SK-N-SH (cell line): ENCODE measurements at regions not wholly inside any gene's neighbourhood (a gene's known extent, or its start where the extent isn't known, plus 50 kb on each side); places are given as distances from the start of the nearest gene placed in this dataset.

Source experiments
- CTCF ChIA-PET: fragments of 300-600, 350-600 bp; formaldehyde crosslinking; extraction: SDS; loops from one replicate; lab custom pipeline; 2021; lab: Yijun Ruan, JAX
- POLR2A ChIA-PET: fragments of 350-600 bp; sonication (Branson Sonifier 250); formaldehyde crosslinking; extraction: SDS; loops from one replicate; lab custom pipeline; 2020; ENCODE audit warnings: antibody characterized with exemption, inconsistent platforms; lab: Yijun Ruan, JAX
- DNase-seq: peaks from one replicate; pipeline ENCODE4 v3.0.0; 2012
- H2AFZ ChIP-seq: fragments of 200-600 bp; sonication (generic); 2 replicates; pipeline ENCODE4 v1.8.1; 2016; ENCODE audit warnings: antibody characterized with exemption, mild to moderate bottlenecking, low read depth
- H3F3A ChIP-seq: fragments of 200-600 bp; sonication (generic); replicated peaks from 2 replicates; pipeline ENCODE3; 2016; ENCODE audit warnings: antibody characterized with exemption, mild to moderate bottlenecking; ENCODE audit not compliant: insufficient read depth
- H3K27ac ChIP-seq, 2 experiments: fragments of 200-500 bp in 1 of 2; fragments of 200-600 bp in 1 of 2; sonication (Bioruptor generic) in 1 of 2; sonication (generic), shearing (Covaris generic) in 1 of 2; 2 replicates each; pipeline versions ENCODE4 v1.5.1 to v1.6.1; 2014 to 2016; ENCODE audit warnings: low read depth in 2 of 2, inconsistent platforms in 1 of 2, low read length in 1 of 2, mild to moderate bottlenecking in 1 of 2, mixed read lengths in 1 of 2
- H3K27me3 ChIP-seq: fragments of 200-600 bp; sonication (generic), shearing (Covaris generic); 2 replicates; pipeline ENCODE4 v1.6.1; 2016; ENCODE audit warnings: mixed run types; ENCODE audit not compliant: insufficient read depth
- H3K36me3 ChIP-seq, 2 experiments: fragments of 200-500 bp in 1 of 2; fragments of 200-600 bp in 1 of 2; sonication (Bioruptor generic) in 1 of 2; sonication (generic) in 1 of 2; replicated peaks in 1 of 2; 2 replicates each; pipeline versions ENCODE3 to v1.5.1; 2014 to 2016; ENCODE audit warnings: low read length in 1 of 2, mild to moderate bottlenecking in 1 of 2; ENCODE audit not compliant: insufficient read depth in 2 of 2, control insufficient read depth in 1 of 2
- H3K4me1 ChIP-seq, 2 experiments: fragments of 200-500 bp in 1 of 2; fragments of 200-600 bp in 1 of 2; sonication (Bioruptor generic) in 1 of 2; sonication (generic), shearing (Covaris generic) in 1 of 2; 2 replicates each; pipeline versions ENCODE4 v1.5.1 to v1.6.1; 2014 to 2016; ENCODE audit warnings: low read depth in 1 of 2, low read length in 1 of 2, mixed run types in 1 of 2; ENCODE audit not compliant: insufficient read depth in 2 of 2, control insufficient read depth in 1 of 2
- H3K4me2 ChIP-seq: fragments of 200-600 bp; sonication (generic), shearing (Covaris generic); 2 replicates; pipeline ENCODE4 v1.6.1; 2017; ENCODE audit warnings: mixed run types
- H3K4me3 ChIP-seq, 2 experiments: fragments of 200-500 bp in 1 of 2; fragments of 200-600 bp in 1 of 2; sonication (Bioruptor generic) in 1 of 2; sonication (generic), shearing (Covaris generic) in 1 of 2; 2 replicates each; pipeline versions ENCODE4 v1.5.1 to v1.8.1; 2014 to 2016; ENCODE audit warnings: low read depth in 2 of 2, inconsistent platforms in 1 of 2, low read length in 1 of 2, mild to moderate bottlenecking in 1 of 2, mixed read lengths in 1 of 2, moderate library complexity in 1 of 2
- H3K79me2 ChIP-seq: fragments of 200-600 bp; sonication (generic); 2 replicates; pipeline ENCODE4 v1.8.1; 2017; ENCODE audit warnings: mild to moderate bottlenecking; ENCODE audit not compliant: insufficient read depth
- H3K9ac ChIP-seq: fragments of 200-600 bp; sonication (generic); 2 replicates; pipeline ENCODE4 v1.6.1; 2017; ENCODE audit warnings: mixed run types
- H3K9me2 ChIP-seq: fragments of 200-600 bp; sonication (generic); 2 replicates; pipeline ENCODE4 v1.6.1; 2017; ENCODE audit warnings: mixed run types
- H3K9me3 ChIP-seq: fragments of 200-600 bp; sonication (generic); 2 replicates; pipeline ENCODE4 v1.6.1; 2017; ENCODE audit warnings: mixed run types, mild to moderate bottlenecking, moderate library complexity
- H4K20me1 ChIP-seq: fragments of 200-600 bp; sonication (generic); 2 replicates; pipeline ENCODE4 v1.6.1; 2017; ENCODE audit warnings: mild to moderate bottlenecking, mixed run types; ENCODE audit not compliant: insufficient read depth
- EP300 ChIP-seq, 2 experiments: IDR thresholded peaks; 2 replicates each; pipeline versions ENCODE4 v1.4.0 to v1.6.1; 2012; ENCODE audit warnings: borderline replicate concordance in 1 of 2, low read depth in 1 of 2, low read length in 1 of 2
- EZH2phosphoT487 ChIP-seq: fragments of 200-600 bp; sonication (generic); IDR thresholded peaks from 2 replicates; pipeline ENCODE4 v1.6.1; 2017; ENCODE audit warnings: low read depth, mixed run types, mild to moderate bottlenecking, antibody characterized with exemption, moderate library complexity, borderline replicate concordance
- FOSL2 ChIP-seq: IDR thresholded peaks from 2 replicates; pipeline ENCODE4 v1.4.0; 2012; ENCODE audit warnings: low read depth, mild to moderate bottlenecking, moderate library complexity, borderline replicate concordance
- FOXJ3 ChIP-seq: sonication (generic); formaldehyde crosslinking; IDR thresholded peaks from 2 replicates; pipeline ENCODE4 v1.5.1; 2020; ENCODE audit warnings: mild to moderate bottlenecking, missing genetic modification reagents
- GATA2 ChIP-seq: sonication (generic); formaldehyde crosslinking; IDR thresholded peaks from 2 replicates; pipeline ENCODE4 v1.5.0; 2020; ENCODE audit warnings: mild to moderate bottlenecking, missing genetic modification reagents
- JUND ChIP-seq: IDR thresholded peaks from 2 replicates; pipeline ENCODE4 v1.4.0; 2012
- MAX ChIP-seq: IDR thresholded peaks from 2 replicates; pipeline ENCODE4 v1.4.0; 2012; ENCODE audit warnings: low read depth
- MXI1 ChIP-seq: IDR thresholded peaks from 2 replicates; pipeline ENCODE4 v1.6.1; 2012; ENCODE audit warnings: mild to moderate bottlenecking, low read depth, low read length, improper control_type of control experiment
- NRF1 ChIP-seq: IDR thresholded peaks from 2 replicates; pipeline ENCODE4 v1.6.1; 2012; ENCODE audit warnings: low read depth, mild to moderate bottlenecking, low read length
- PBX3 ChIP-seq: IDR thresholded peaks from 2 replicates; pipeline ENCODE4; 2012
- RAD21 ChIP-seq: IDR thresholded peaks from 2 replicates; pipeline ENCODE4 v1.6.1; 2012; ENCODE audit warnings: mild to moderate bottlenecking, low read length
- SIN3A ChIP-seq: IDR thresholded peaks from 2 replicates; pipeline ENCODE4 v1.6.1; 2012; ENCODE audit warnings: low read depth, mild to moderate bottlenecking, low read length, moderate library complexity, borderline replicate concordance
- TEAD4 ChIP-seq: IDR thresholded peaks from 2 replicates; pipeline ENCODE4 v1.4.0; 2012; ENCODE audit warnings: mild to moderate bottlenecking, borderline replicate concordance; ENCODE audit not compliant: insufficient read depth
- WGBS: methylation state at CpG from one replicate; pipeline ENCODE4 v1.1.6; 2017; ENCODE audit warnings: low lambda C conversion rate; 5-methylcytosine and 5-hydroxymethylcytosine counted together
- TF ChIP-seq, protein P1 (sequence below): fragments of 150-350 bp; IDR thresholded peaks from 2 replicates; pipeline ENCODE4 v1.6.1; 2017; ENCODE audit warnings: antibody characterized with exemption, low read length, low read depth, borderline replicate concordance
- TF ChIP-seq, protein P2 (sequence below): fragments of 150-350 bp; IDR thresholded peaks from 2 replicates; pipeline ENCODE4 v1.6.1; 2016; ENCODE audit warnings: mild to moderate bottlenecking, low read depth, low read length
- TF ChIP-seq, protein P3 (sequence below): IDR thresholded peaks from 2 replicates; pipeline ENCODE4 v1.4.0; 2012; ENCODE audit warnings: low read depth, borderline replicate concordance
- TF ChIP-seq, protein P4 (sequence below): IDR thresholded peaks from 2 replicates; pipeline ENCODE4 v1.6.1; 2012; ENCODE audit warnings: mild to moderate bottlenecking, low read depth, low read length, moderate library complexity

- no peaks in the 10 kb centered on the region for H3K9me3 ChIP-seq
- H3K79me2 ChIP-seq, result no peaks in the 10 kb centered on the region
- 67% methylated on average over 6 of the region's 6 CpGs for whole genome bisulfite sequencing
- H3K9ac ChIP-seq, result no peak overlapping the region
- no peak overlapping the region for H3K4me3 ChIP-seq
- no peak overlapping the region for H2AFZ ChIP-seq
- H4K20me1 ChIP-seq, result no peaks in the 10 kb centered on the region
- H3K36me3 ChIP-seq, result no peaks in the 10 kb centered on the region
- no peak for DNase-seq
- POLR2A ChIA-PET, result no interaction called here
- no peaks in the 10 kb centered on the region for H3F3A ChIP-seq
- no peak for TF ChIP-seq FOXJ3 (CRISPR knock-in tag)
- TF ChIP-seq, protein P1, sequence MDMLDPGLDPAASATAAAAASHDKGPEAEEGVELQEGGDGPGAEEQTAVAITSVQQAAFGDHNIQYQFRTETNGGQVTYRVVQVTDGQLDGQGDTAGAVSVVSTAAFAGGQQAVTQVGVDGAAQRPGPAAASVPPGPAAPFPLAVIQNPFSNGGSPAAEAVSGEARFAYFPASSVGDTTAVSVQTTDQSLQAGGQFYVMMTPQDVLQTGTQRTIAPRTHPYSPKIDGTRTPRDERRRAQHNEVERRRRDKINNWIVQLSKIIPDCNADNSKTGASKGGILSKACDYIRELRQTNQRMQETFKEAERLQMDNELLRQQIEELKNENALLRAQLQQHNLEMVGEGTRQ, result no peak
- no peak for TF ChIP-seq RAD21
- no peak for TF ChIP-seq FOSL2
- no peak for TF ChIP-seq EP300 (IDR thresholded peaks at IDR 0.05; ENCODE audit: borderline replicate concordance in 1 of 2, low read depth in 1 of 2, low read length in 1 of 2)
- TF ChIP-seq GATA2 (CRISPR knock-in tag), result no peak
- TF ChIP-seq, protein P2, sequence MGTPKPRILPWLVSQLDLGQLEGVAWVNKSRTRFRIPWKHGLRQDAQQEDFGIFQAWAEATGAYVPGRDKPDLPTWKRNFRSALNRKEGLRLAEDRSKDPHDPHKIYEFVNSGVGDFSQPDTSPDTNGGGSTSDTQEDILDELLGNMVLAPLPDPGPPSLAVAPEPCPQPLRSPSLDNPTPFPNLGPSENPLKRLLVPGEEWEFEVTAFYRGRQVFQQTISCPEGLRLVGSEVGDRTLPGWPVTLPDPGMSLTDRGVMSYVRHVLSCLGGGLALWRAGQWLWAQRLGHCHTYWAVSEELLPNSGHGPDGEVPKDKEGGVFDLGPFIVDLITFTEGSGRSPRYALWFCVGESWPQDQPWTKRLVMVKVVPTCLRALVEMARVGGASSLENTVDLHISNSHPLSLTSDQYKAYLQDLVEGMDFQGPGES, result no peak
- TF ChIP-seq SIN3A, result no peak
- H3K27ac ChIP-seq, result no peak overlapping the region
- H3K4me2 ChIP-seq, result no peak overlapping the region
- CTCF ChIA-PET, result interaction anchor here (1.0 kb wide), 1 partner anchor 14 kb away, joined by 3 read pairs; no protein-coding TSS in a partner anchor
- H3K9me2 ChIP-seq, result no peaks in the 10 kb centered on the region
- no peaks in the 10 kb centered on the region for H3K4me1 ChIP-seq
- no peaks in the 10 kb centered on the region for H3K27me3 ChIP-seq
Measured at GRCh38 chr18:24940416-24940815, 411.6 kb downstream of the ZNF521 start.

GRCh38 chr18:24941174-24941951 is 410.6 kb downstream of the ZNF521 start:
- Histone ChIP-seq H3K27me3 (no peaks in the 10 kb centered on the region), H3F3A (no peaks in the 10 kb centered on the region), H3K9me2 (no peaks in the 10 kb centered on the region), H2AFZ (no peak overlapping the region), H3K36me3 (no peaks in the 10 kb centered on the region), H3K27ac (no peak overlapping the region), H3K4me1 (no peaks in the 10 kb centered on the region; a peak in 1 of 4 replicates), H4K20me1 (no peaks in the 10 kb centered on the region), H3K9ac (no peak overlapping the region), H3K9me3 (no peaks in the 10 kb centered on the region), H3K4me3 (no peak overlapping the region), H3K79me2 (no peaks in the 10 kb centered on the region), H3K4me2 (no peak overlapping the region)
- WGBS, result 73% methylated on average over 6 of the region's 6 CpGs
- ChIA-PET POLR2A (no interaction called here), CTCF (interaction anchor here (1.0 kb wide), 1 partner anchor 15 kb away, joined by 3 read pairs; no protein-coding TSS in a partner anchor)
- DNase-seq, result no peak
- TF ChIP-seq JUND (no peak), NRF1 (no peak), EZH2phosphoT487 (no peak), MXI1 (no peak), TEAD4 (no peak), EP300 (IDR thresholded peaks at IDR 0.05; ENCODE audit: borderline replicate concordance in 1 of 2, low read depth in 1 of 2, low read length in 1 of 2) (no peak), MAX (no peak), PBX3 (no peak), FOXJ3 (CRISPR knock-in tag) (no peak), RAD21 (no peak)
- TF ChIP-seq, protein P3, sequence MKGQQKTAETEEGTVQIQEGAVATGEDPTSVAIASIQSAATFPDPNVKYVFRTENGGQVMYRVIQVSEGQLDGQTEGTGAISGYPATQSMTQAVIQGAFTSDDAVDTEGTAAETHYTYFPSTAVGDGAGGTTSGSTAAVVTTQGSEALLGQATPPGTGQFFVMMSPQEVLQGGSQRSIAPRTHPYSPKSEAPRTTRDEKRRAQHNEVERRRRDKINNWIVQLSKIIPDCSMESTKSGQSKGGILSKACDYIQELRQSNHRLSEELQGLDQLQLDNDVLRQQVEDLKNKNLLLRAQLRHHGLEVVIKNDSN, result no peak
- TF ChIP-seq, protein P4, sequence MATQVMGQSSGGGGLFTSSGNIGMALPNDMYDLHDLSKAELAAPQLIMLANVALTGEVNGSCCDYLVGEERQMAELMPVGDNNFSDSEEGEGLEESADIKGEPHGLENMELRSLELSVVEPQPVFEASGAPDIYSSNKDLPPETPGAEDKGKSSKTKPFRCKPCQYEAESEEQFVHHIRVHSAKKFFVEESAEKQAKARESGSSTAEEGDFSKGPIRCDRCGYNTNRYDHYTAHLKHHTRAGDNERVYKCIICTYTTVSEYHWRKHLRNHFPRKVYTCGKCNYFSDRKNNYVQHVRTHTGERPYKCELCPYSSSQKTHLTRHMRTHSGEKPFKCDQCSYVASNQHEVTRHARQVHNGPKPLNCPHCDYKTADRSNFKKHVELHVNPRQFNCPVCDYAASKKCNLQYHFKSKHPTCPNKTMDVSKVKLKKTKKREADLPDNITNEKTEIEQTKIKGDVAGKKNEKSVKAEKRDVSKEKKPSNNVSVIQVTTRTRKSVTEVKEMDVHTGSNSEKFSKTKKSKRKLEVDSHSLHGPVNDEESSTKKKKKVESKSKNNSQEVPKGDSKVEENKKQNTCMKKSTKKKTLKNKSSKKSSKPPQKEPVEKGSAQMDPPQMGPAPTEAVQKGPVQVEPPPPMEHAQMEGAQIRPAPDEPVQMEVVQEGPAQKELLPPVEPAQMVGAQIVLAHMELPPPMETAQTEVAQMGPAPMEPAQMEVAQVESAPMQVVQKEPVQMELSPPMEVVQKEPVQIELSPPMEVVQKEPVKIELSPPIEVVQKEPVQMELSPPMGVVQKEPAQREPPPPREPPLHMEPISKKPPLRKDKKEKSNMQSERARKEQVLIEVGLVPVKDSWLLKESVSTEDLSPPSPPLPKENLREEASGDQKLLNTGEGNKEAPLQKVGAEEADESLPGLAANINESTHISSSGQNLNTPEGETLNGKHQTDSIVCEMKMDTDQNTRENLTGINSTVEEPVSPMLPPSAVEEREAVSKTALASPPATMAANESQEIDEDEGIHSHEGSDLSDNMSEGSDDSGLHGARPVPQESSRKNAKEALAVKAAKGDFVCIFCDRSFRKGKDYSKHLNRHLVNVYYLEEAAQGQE, result no peak
